CD4-positive, alpha-beta T cell (primary cell): ENCODE measurements at regions not wholly inside any gene's neighbourhood (a gene's known extent, or its start where the extent isn't known, plus 50 kb on each side); places are given as distances from the start of the nearest gene placed in this dataset.

Experiments
- ATAC-seq: fragments of 200-7000 bp; cut with Tn5 transposase; one replicate; pipeline ENCODE4 v1.10.0; 2022; ENCODE audit warnings: mild to moderate bottlenecking; ENCODE audit not compliant: poor library complexity
- CTCF ChIA-PET: fragments of 350-600 bp; sonication (Branson Sonifier 250); formaldehyde crosslinking; loops from one replicate; lab custom pipeline; 2021; ENCODE audit warnings: antibody characterized with exemption, inconsistent platforms; lab: Charles Lee
- POLR2A ChIA-PET: fragments of 350-600 bp; sonication (Branson Sonifier 250); formaldehyde crosslinking; loops from one replicate; lab custom pipeline; 2021; ENCODE audit warnings: antibody characterized with exemption, inconsistent platforms; lab: Charles Lee
- DNase-seq, 14 experiments: peaks; one replicate each; pipeline ENCODE4 v3.0.0-alpha.2; 2013 to 2020; ENCODE audit warnings: mixed read lengths in 2 of 14
- H3K27ac ChIP-seq, 2 donors: one replicate each; pipeline versions ENCODE4 v1.5.1 to v1.7.0; 2013; ENCODE audit warnings: low read length in 2 of 2, low read depth in 1 of 2, mild to moderate bottlenecking in 1 of 2
- H3K27me3 ChIP-seq, 2 experiments: 1 replicate in 1 of 2; 2 replicates in 1 of 2; pipeline versions ENCODE4 v1.6.1 to v1.7.0; 2013; ENCODE audit warnings: low read length in 2 of 2, control low read depth in 1 of 2, mild to moderate bottlenecking in 1 of 2, moderate library complexity in 1 of 2; ENCODE audit not compliant: insufficient read depth in 2 of 2, control insufficient read depth in 1 of 2
- H3K36me3 ChIP-seq: one replicate; pipeline ENCODE4 v1.6.1; 2013; ENCODE audit warnings: low read length, control low read depth; ENCODE audit not compliant: insufficient read depth
- H3K4me1 ChIP-seq: one replicate; pipeline ENCODE4 v1.6.1; 2013; ENCODE audit warnings: low read length, control low read depth; ENCODE audit not compliant: insufficient read depth
- H3K4me3 ChIP-seq: one replicate; pipeline ENCODE4 v1.5.1; 2013; ENCODE audit warnings: mild to moderate bottlenecking, low read length, moderate library complexity
- H3K9me3 ChIP-seq, 2 experiments: 1 replicate in 1 of 2; 2 replicates in 1 of 2; pipeline versions ENCODE4 v1.6.1 to v1.7.0; 2013; ENCODE audit warnings: low read length in 2 of 2, mild to moderate bottlenecking in 2 of 2, control low read depth in 1 of 2, moderate library complexity in 1 of 2; ENCODE audit not compliant: control insufficient read depth in 1 of 2, insufficient read depth in 1 of 2
- H3K27ac Mint-ChIP-seq: one replicate; pipeline ENCODE4 v1.8.0; 2020; ENCODE audit warnings: mixed read lengths
- H3K27me3 Mint-ChIP-seq: one replicate; pipeline ENCODE4 v1.8.0; 2021; ENCODE audit warnings: mixed read lengths
- H3K36me3 Mint-ChIP-seq: one replicate; pipeline ENCODE4 v1.8.0; 2021; ENCODE audit warnings: low read depth, mixed read lengths
- H3K4me1 Mint-ChIP-seq: one replicate; pipeline ENCODE4 v1.8.0; 2021; ENCODE audit warnings: low read depth, mixed read lengths
- H3K4me3 Mint-ChIP-seq: one replicate; pipeline ENCODE4 v1.8.0; 2020; ENCODE audit warnings: mild to moderate bottlenecking, mixed read lengths
- H3K9me3 Mint-ChIP-seq: one replicate; pipeline ENCODE4 v1.8.0; 2020; ENCODE audit warnings: mixed read lengths
- CTCF ChIP-seq: fragments of 200-600 bp; IDR thresholded peaks from one replicate; pipeline ENCODE4 v1.8.0; 2022; ENCODE audit warnings: antibody characterized with exemption, mild to moderate bottlenecking
- intact Hi-C, 2 experiments: fragments of 100-400 bp; cut with DNase I in 1 of 2; cut with micrococcal nuclease in 1 of 2; formaldehyde crosslinking; loops; one replicate each; pipeline versions ENCODE4 v1.15.1 to v1.9.0; 2023 to 2025; cut with DNase I, micrococcal nuclease

DNA sequence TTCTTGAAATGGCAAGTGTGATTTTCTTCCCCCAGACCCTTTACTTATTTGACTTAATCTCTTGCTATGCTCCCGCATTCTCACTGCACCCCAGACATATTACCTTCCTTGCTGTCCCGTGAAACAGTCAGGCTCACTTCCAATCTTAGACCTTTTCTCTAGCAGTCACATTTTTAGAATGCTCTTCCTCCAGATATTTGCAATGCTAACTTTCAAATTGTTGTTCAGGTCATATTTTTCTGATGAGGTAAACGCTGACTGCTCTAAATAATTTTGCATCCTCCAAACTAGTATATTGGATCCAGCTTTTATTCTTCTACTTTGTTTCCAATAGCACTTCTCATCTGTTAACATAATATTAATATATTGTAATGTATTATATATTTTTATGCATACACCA, 648.2 kb upstream of the NEGR1 start:
- no peaks in the 10 kb centered on the region for H3K27me3 Mint-ChIP-seq

GRCh38 chr1:72918940-72919339, 636.6 kb upstream of the NEGR1 start:
- Mint-ChIP-seq H3K36me3 (no peaks in the 10 kb centered on the region), H3K27ac (no peak overlapping the region), H3K4me1 (no peaks in the 10 kb centered on the region), H3K27me3 (no peaks in the 10 kb centered on the region), H3K4me3 (no peak overlapping the region), H3K9me3 (no peaks in the 10 kb centered on the region)
- POLR2A ChIA-PET: no interaction called here
- ATAC-seq: no peak
- no peaks in the 10 kb centered on the region for H3K27me3 ChIP-seq
- no peaks in the 10 kb centered on the region for H3K4me1 ChIP-seq
- DNase-seq: no peak
- intact Hi-C loops: no loop called here
- CTCF ChIA-PET: no interaction called here
- no peak overlapping the region for H3K4me3 ChIP-seq
- no peak for TF ChIP-seq CTCF
- H3K36me3 ChIP-seq: no peaks in the 10 kb centered on the region
- peaks cover 0 to 7% of the 10 kb centered on the region in 2 experiments for H3K9me3 ChIP-seq
- no peak overlapping the region for H3K27ac ChIP-seq

More for the DNA sequence above, 648.2 kb upstream of the NEGR1 start:
- Histone ChIP-seq H3K36me3 (no peaks in the 10 kb centered on the region), H3K4me3 (no peak overlapping the region), H3K9me3 (peaks cover 0 to 3% of the 10 kb centered on the region in 2 experiments), H3K27ac (no peak overlapping the region), H3K4me1 (no peaks in the 10 kb centered on the region), H3K27me3 (no peaks in the 10 kb centered on the region)
- ChIA-PET CTCF (no interaction called here), POLR2A (no interaction called here)
- Mint-ChIP-seq H3K9me3 (peaks cover 3% of the 10 kb centered on the region), H3K4me1 (no peaks in the 10 kb centered on the region), H3K27ac (no peak overlapping the region), H3K4me3 (no peak overlapping the region), H3K36me3 (no peaks in the 10 kb centered on the region)
- no peak for DNase-seq
- intact Hi-C loops: no loop called here
- no peak for ATAC-seq
- TF ChIP-seq CTCF: no peak

DNA sequence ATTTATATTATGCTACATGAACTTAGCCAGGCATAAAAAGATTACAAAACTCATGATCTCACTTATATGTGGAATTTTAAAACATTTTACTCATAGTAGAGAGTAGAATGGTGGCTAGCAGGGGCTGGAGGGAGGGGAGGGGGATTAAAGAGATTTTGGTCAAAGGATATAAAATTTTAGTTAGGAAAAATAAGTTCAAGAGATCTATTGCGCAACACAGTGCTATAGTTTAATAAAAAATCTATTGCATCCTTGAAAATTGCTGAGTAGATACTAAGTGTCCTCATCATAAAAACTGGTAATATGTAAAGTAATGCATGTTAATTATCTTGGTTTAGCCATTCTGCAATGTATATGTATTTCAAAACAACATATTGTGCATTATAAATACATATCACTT, 635.6 kb upstream of the NEGR1 start:
- H3K36me3 Mint-ChIP-seq: no peaks in the 10 kb centered on the region

More for the DNA sequence above, 635.6 kb upstream of the NEGR1 start:
- Mint-ChIP-seq H3K4me1 (no peaks in the 10 kb centered on the region), H3K27me3 (no peaks in the 10 kb centered on the region), H3K4me3 (no peak overlapping the region), H3K27ac (no peak overlapping the region), H3K9me3 (no peaks in the 10 kb centered on the region)
- Histone ChIP-seq H3K4me1 (no peaks in the 10 kb centered on the region), H3K4me3 (no peak overlapping the region), H3K9me3 (peaks cover 0 to 7% of the 10 kb centered on the region in 2 experiments), H3K27ac (no peak overlapping the region), H3K27me3 (no peaks in the 10 kb centered on the region), H3K36me3 (no peaks in the 10 kb centered on the region)
- ChIA-PET CTCF (no interaction called here), POLR2A (no interaction called here)
- no peak for ATAC-seq
- TF ChIP-seq CTCF: no peak
- no peak for DNase-seq
- intact Hi-C loops: no loop called here
